ES-I3 (cell line): ENCODE measurements at regions not wholly inside any gene's neighbourhood (a gene's known extent, or its start where the extent isn't known, plus 50 kb on each side); places are given as distances from the start of the nearest gene placed in this dataset.
"Not testable (repeated sequence)": the region's sequence is repeated elsewhere in the genome, so short reads cannot be mapped to it uniquely, and the experiment has no call there.

Experiments used
- H3K36me3 ChIP-seq: 2 replicates; pipeline ENCODE4 v1.6.1; 2013; ENCODE audit warnings: mild to moderate bottlenecking, low read length, control low read depth, moderate library complexity; ENCODE audit not compliant: insufficient read depth
- H3K4me1 ChIP-seq: 2 replicates; pipeline ENCODE4 v1.6.1; 2013; ENCODE audit warnings: mild to moderate bottlenecking, control low read depth, low read length; ENCODE audit not compliant: insufficient read depth
- H3K9ac ChIP-seq: 2 replicates; pipeline ENCODE4 v1.6.1; 2013; ENCODE audit warnings: low read depth, mild to moderate bottlenecking, low read length, moderate library complexity
- H3K9me3 ChIP-seq: 2 replicates; pipeline ENCODE4 v1.6.1; 2013; ENCODE audit warnings: mild to moderate bottlenecking, low read length, moderate library complexity; ENCODE audit not compliant: control insufficient read depth, insufficient read depth

DNA sequence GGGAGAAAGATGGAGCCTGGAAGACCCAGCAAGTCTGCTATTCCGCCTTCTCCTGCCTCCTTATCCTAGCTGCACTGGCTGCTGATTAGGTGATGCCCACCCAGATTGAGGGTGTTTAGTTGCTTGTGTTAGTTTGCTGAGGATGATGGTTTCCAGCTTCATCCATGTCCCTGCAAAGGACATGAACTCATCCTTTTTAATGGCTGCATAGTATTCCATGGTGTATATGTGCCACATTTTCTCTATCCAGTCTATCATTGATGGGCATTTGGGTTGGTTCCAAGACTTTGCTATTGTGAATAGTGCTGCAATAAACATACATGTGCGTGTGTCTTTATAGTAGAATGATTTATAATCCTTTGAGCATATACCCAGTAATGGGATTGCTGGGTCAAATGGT lies 131.7 kb downstream of the KCNA5 start:
- not testable (repeated sequence) for H3K9me3 ChIP-seq, H3K4me1 ChIP-seq, H3K9ac ChIP-seq, H3K36me3 ChIP-seq

DNA sequence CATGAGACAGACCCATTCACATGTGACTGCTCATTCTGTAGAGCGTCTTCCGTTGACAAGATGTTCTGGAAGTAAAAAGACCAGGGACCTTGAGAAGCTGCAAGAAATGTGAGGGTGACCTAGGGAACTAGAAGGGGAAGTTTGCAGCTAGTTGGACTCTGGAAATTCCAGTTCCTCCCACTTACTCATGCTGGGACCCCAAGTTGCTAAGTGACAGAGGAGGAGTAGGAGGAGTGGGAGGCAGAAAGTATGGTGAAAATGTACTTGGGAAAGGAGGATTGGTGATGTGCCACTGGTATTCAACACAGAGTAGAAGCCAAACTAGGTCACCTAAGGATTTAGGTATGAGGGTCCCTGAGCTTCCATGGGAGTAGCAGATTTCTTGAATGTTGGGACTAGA lies 132.4 kb downstream of the KCNA5 start:
- Histone ChIP-seq H3K9ac (no peak overlapping the region), H3K9me3 (no peaks in the 10 kb centered on the region), H3K36me3 (no peaks in the 10 kb centered on the region), H3K4me1 (no peaks in the 10 kb centered on the region)

DNA sequence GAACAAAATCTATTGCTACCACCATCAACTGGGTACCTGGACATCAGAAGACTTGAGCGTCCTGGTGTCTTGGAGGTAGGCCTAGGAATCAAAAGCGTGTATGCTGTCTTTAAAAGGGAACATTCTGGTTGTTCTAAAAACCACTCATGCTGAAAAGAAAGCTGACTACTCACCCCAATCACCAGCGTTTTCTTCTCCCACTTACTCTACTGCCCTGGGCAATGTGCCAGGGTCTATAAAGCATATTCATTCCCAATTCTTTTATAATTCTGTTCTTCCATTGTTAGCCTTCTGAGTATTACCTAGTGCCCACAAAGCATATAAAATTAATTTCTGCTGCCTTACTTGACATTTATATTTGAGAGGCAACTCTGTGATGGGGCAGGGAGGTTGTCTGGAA lies 133.4 kb downstream of the KCNA5 start:
- Histone ChIP-seq H3K36me3 (no peaks in the 10 kb centered on the region), H3K4me1 (no peaks in the 10 kb centered on the region), H3K9me3 (no peaks in the 10 kb centered on the region), H3K9ac (no peak overlapping the region)

DNA sequence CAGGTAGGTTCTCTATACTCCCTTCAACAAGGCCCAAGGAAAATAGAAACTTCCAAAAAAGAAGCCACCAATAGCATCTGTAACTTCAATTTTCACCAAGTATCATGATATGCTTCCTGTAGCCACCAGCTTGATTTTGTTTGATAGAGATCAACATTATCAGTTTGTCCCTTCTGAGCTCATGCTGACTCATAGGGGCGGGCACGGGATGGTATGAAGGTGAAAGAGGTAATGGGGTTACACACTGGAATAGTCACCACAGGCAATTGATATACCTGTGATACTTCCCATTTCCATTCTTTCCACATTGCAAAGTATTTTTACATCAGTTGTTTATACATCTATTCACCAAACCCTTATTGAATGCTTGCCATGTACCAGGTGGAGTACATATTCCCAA lies 134.1 kb downstream of the KCNA5 start:
- no peaks in the 10 kb centered on the region for H3K4me1 ChIP-seq
- H3K9ac ChIP-seq: no peak overlapping the region
- no peaks in the 10 kb centered on the region for H3K9me3 ChIP-seq
- H3K36me3 ChIP-seq: no peaks in the 10 kb centered on the region

DNA sequence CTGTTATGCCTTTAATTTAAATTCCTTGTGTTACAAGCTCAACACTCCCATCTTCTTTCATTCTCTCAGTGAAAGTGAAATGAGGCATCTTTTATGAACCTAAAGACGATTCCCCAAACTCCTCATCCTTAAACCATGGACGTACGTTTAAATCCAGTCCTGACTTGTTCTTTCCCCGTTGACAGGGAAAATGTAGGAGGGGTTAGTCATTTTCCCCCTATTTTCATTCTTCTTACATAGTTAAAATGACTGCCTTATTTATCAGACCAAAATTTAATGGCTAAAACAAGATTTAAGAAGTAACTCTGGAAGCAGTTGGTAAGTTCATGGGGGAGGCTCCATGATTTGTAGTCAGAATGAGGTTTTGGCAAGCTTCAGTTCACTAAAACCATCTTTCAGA lies 134.9 kb downstream of the KCNA5 start:
- H3K9ac ChIP-seq: no peak overlapping the region
- no peaks in the 10 kb centered on the region for H3K4me1 ChIP-seq
- no peaks in the 10 kb centered on the region for H3K36me3 ChIP-seq

DNA sequence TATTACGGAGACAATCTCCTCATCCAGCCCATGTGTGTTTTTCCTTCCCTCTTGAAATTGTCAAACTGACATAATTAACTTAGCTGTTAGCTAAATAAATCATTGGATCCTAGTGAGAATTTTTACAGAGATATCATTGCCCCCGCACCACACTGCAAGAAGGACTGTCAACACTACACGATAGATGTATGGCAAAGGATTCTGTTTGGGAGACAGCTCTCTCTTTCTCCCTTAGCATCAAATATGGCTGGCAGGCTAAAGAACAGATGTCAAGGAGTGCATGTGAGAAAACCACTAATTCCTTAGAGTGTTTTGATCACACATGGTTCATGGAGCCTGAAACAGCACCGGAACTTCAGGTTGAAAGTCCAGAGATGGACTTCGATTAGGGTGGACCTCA lies 136.8 kb downstream of the KCNA5 start:
- Histone ChIP-seq H3K36me3 (no peaks in the 10 kb centered on the region), H3K9me3 (no peaks in the 10 kb centered on the region), H3K4me1 (no peaks in the 10 kb centered on the region), H3K9ac (no peak overlapping the region)

More for the DNA sequence above, 134.9 kb downstream of the KCNA5 start:
- H3K9me3 ChIP-seq: no peaks in the 10 kb centered on the region

DNA sequence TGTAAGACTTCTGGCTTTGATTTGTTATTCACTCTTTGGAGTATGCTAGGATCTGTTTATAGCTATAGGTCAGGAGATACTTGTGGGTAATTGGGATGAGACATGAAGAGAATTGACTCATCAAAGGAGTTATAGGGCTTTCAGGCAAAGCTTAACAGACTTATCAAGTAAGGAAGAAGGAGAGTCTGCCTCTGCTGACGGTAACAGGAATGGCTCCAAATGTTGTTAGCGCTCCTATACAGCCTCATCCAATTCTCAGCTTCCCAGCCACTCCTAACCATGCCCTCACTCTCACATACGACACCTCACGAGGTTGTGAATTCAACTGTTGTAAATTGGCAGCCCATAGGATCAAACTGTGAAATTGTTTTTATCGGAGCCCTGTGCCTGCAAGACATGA lies 140.5 kb downstream of the KCNA5 start:
- no peaks in the 10 kb centered on the region for H3K4me1 ChIP-seq
- no peaks in the 10 kb centered on the region for H3K9me3 ChIP-seq
- no peak overlapping the region for H3K9ac ChIP-seq
- no peaks in the 10 kb centered on the region for H3K36me3 ChIP-seq

DNA sequence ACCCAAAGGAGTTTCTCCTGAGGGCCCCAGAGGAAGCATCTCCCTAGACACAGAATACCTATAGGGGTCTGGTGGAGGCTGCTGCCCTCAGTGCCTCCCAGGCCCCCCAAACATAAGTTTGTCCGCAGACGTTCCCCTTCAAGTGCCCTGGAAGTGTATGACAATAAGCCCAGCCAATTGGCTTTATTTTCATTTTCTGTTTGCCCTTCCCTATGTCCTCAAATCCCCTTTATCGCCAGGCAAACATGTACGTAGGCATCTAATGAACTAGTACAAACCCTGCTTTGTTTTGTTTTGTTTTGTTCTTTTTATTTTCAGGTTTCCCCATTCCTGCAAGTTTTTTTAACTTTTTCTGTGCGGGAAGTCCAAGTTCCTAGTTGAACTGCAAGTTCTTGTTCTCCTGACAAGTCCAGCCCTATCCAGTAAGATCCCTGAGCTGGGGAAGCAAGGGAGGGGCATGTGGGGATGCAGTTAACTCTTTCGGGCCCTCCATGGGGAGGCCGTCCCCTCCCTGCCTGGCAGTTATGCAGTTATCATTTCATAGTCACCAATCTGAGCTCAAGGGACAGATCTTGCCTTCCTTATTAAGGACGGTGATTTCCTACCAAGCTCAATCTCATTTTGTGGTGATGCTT lies 141.9 kb downstream of the KCNA5 start:
- Histone ChIP-seq H3K9ac (no peak overlapping the region), H3K4me1 (no peaks in the 10 kb centered on the region), H3K36me3 (no peaks in the 10 kb centered on the region), H3K9me3 (no peaks in the 10 kb centered on the region)

DNA sequence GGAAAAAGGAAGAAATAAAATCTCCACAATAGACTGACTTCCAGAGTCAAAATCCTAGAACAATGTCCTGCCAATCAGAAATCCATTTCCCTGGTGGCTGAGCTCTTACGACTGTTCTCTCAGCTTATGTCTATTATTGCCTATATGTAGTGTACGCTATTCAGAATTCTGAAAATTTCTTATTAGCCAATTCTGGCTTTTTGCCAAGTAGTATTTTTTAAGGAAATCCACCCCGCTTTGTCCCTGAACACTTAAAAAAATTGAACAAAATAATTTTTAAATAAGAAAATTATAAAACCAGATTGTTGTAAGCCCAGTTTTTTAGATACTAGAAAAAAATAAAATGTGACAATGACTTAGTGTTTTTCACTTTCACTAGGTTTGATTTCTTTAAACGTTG lies 143.0 kb downstream of the KCNA5 start:
- Histone ChIP-seq H3K9me3 (no peaks in the 10 kb centered on the region), H3K36me3 (no peaks in the 10 kb centered on the region), H3K4me1 (no peaks in the 10 kb centered on the region), H3K9ac (no peak overlapping the region)

DNA sequence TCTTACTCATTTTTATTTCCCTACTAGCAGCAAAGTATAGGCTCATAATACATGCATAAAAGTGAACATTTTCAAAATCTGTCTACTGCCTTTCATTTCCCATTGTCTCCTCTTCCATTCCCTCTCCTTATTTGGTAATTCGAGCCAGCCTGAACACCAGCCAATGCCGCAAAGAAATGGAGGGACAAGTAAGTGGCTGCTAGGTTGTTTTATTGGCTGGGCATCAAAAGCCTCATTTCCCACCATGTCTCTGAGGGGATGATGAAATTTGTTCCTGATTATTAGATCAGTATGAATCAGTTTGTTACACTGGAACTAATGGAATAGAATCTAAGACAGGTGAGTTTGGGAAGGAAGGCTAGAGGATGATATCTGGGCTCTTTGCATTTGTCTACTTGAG lies 143.5 kb downstream of the KCNA5 start:
- H3K4me1 ChIP-seq: no peaks in the 10 kb centered on the region

DNA sequence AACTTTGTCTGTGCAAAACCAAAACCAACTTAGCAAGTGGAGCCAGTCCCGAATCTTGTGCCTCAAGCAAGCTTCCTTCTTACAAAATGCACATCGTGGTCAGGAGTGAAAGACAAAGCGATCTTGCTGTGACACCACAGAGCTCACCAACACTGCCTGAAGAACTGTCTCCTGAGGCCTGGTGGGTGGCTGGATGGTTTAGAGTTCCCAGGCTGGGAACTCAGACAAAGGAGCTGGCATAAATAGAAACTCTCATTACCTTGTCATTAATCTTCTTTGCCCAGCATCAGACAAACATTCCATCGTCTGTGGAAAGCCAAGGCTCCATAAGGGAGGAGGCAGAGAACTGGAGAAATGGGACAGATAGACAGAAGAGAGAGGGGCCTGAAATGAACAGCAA lies 144.8 kb downstream of the KCNA5 start:
- no peaks in the 10 kb centered on the region for H3K36me3 ChIP-seq
- H3K9me3 ChIP-seq: no peaks in the 10 kb centered on the region
- H3K4me1 ChIP-seq: no peaks in the 10 kb centered on the region
- no peak overlapping the region for H3K9ac ChIP-seq

More for the DNA sequence above, 143.5 kb downstream of the KCNA5 start:
- Histone ChIP-seq H3K9ac (no peak overlapping the region), H3K9me3 (no peaks in the 10 kb centered on the region), H3K36me3 (no peaks in the 10 kb centered on the region)

DNA sequence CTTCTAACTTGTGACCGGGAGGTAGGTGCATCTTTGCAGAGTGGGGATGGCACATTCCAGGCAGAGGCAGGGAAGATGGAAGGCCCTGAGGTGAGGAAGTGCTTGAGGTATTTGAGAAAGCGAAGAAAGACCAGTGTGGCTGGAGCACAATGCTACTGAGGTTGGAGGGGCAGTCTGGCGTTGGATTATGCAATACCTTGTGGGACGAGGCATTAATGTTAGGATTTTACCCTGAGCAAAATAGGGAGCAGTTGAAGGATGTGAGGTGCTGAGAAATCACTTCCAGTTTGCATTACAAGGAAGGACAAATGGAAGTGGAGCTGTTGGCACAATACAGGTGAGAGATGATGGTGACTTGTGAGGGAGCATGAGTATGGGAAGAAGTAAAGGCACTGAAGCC lies 145.5 kb downstream of the KCNA5 start:
- Histone ChIP-seq H3K4me1 (no peaks in the 10 kb centered on the region), H3K9me3 (no peaks in the 10 kb centered on the region), H3K9ac (no peak overlapping the region), H3K36me3 (no peaks in the 10 kb centered on the region)

DNA sequence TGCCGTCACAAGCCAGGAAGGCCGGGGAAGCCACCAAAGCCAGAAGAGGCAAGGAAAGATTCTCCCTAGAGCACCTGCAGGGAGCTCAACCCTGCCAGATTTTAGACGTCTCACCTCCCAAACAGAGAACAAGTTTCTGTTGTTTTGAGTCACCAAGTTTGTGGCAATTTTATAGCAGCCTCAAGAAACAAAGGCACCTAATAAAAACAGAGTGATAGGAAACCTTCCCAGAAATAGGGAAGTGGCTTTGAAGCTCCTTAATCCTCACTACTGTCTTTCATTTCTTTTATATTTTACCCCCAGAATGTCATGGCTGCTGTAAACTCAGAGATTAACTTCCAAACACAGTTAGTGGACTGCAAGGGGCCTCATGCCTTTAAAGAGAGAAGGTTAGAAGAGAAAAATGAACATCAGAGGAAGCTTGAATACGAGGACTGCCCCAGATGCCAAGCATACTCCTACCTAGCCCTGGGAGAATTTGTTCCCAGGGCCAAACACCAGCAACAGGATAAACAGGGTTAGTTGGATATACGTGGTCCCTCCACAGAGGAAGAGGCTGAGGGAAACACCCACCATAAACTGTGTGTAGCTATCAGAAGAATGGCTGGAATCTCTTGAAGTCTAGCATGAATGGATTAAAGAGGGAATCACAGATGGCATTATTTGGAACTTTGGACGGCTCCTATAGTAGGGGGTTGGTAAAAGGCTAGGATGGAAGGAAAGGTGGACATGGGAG lies 148.3 kb downstream of the KCNA5 start:
- H3K4me1 ChIP-seq: no peaks in the 10 kb centered on the region
- H3K9me3 ChIP-seq: no peaks in the 10 kb centered on the region; the same call in 1 of the 2 replicates
- H3K36me3 ChIP-seq: no peaks in the 10 kb centered on the region
- no peak overlapping the region for H3K9ac ChIP-seq

DNA sequence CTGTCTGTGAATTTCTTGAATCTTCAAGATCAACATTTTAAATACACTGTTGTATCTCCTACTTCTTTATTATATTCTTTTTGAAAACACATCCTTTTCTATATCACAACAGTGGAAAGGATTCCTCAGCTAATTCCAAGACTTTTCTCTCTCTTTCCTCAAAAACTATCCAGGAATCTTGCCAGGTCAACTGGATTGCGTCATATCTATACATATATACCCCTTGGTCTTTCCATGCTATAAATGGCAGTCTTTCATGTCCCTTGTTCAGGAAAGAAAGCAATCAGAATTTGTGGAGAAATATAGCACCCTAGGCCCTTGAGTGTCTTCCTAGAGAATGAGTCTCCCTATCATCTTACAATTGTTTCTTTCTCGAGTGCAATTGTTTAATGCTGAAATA lies 149.0 kb downstream of the KCNA5 start:
- H3K9ac ChIP-seq: no peak overlapping the region
- no peaks in the 10 kb centered on the region; the same call in 1 of the 2 replicates for H3K9me3 ChIP-seq
- H3K36me3 ChIP-seq: no peaks in the 10 kb centered on the region
- no peaks in the 10 kb centered on the region for H3K4me1 ChIP-seq

DNA sequence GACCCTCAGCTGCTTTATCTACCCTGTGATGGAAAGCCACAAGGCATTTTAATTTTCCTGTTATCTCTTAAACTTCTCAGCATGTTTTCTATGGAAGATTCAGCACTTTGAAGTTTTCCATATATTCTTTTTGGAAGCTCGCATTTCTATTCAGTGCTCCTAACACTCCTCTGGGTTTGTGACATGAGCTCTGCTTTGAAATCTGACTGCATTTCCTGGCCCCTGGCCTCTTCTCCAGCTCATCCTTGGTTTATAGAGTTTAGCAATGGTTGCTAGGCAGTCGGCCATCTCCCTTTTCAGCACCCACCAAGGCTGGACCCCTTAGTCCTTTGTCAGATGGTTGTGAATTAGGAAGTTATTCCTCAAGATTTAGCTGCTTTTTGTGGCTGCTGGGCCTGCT lies 150.6 kb downstream of the KCNA5 start:
- no peak overlapping the region for H3K9ac ChIP-seq
- no peaks in the 10 kb centered on the region for H3K36me3 ChIP-seq
- no peaks in the 10 kb centered on the region; the same call in 1 of the 2 replicates for H3K9me3 ChIP-seq
- H3K4me1 ChIP-seq: no peaks in the 10 kb centered on the region
